Thyroid gland (tissue), 4 donors: ENCODE measurements at regions not wholly inside any gene's neighbourhood (a gene's known extent, or its start where the extent isn't known, plus 50 kb on each side); places are given as distances from the start of the nearest gene placed in this dataset.

Source experiments
- CTCF ChIP-seq, 6 experiments: fragments of 200-600 bp in 3 of 6; fragments of 450-650 bp in 3 of 6; sonication (generic) in 3 of 6; IDR thresholded peaks; one replicate each; pipeline ENCODE4 v1.5.1; 2016 to 2019; ENCODE audit warnings: antibody characterized with exemption in 6 of 6, mild to moderate bottlenecking in 2 of 6, inconsistent platforms in 1 of 6, moderate library complexity in 1 of 6
- POLR2A ChIP-seq, 2 donors: fragments of 450-650 bp; IDR thresholded peaks; one replicate each; pipeline ENCODE4 v1.6.1; 2017; ENCODE audit warnings: antibody characterized with exemption in 2 of 2, mild to moderate bottlenecking in 2 of 2, moderate library complexity in 1 of 2

GRCh38 chr3:66099541-66100065 lies 60.9 kb upstream of the MAGI1 start:
- TF ChIP-seq CTCF (IDR thresholded peaks at IDR 0.05), result no peak
- TF ChIP-seq POLR2A (IDR thresholded peaks at IDR 0.05), result no peak
